GM18526 (cell line): ENCODE measurements at regions not wholly inside any gene's neighbourhood (a gene's known extent, or its start where the extent isn't known, plus 50 kb on each side); places are given as distances from the start of the nearest gene placed in this dataset.

Experiments used
- POLR2A ChIP-seq: IDR thresholded peaks from 3 replicates; pipeline ENCODE4 v1.6.1; 2011; ENCODE audit not compliant: insufficient read length; ENCODE audit errors: extremely low read depth

DNA sequence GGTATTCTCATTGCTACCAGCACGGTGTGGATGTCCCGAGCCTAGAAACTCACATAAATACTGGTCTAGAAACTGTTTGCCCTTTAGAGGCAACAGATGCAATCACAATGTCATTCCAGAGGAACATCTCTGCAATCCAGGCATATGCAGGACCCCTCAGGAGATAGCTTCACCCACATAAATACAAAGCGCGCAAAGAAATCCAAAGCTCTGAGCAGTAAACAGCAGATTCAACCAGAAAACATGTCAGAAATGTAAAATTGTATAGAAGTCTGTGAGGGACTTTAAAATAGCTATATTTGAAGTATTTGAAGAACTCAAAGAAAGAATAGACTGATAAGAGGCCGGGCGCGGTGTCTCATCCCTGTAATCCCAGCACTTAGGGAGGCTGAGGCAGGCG lies 291.7 kb downstream of the FAM43A start:
- TF ChIP-seq POLR2A, result no peak

DNA sequence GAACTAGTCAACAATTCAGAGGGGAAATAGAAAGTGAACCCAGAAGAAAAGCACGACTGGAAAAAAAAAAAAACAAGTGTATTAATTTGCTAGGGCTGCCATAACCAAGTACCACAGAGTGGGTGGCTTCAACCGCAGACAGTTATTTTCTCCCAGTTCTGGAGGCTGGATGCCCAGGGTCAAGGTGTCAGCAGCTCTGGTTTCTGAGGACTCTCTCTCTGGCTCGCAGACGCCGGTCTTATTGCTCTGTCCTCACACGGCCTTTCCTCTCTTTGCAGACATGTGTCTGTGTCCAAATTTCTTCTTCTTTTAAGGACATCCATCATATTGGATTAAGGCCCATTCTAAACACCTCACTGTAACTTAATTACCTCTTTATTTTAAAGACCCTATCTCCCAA lies 291.8 kb downstream of the XXYLT1 start:
- no peak for TF ChIP-seq POLR2A

- TF ChIP-seq POLR2A, result no peak
These were observed 288.5 kb downstream of the XXYLT1 start for GRCh38 chr3:194982472-194982871.

- no peak for TF ChIP-seq POLR2A
These were observed 287.8 kb downstream of the XXYLT1 start for GRCh38 chr3:194983121-194983520.

- no peak for TF ChIP-seq POLR2A
These were observed 287.3 kb downstream of the XXYLT1 start for GRCh38 chr3:194983620-194984019.

DNA sequence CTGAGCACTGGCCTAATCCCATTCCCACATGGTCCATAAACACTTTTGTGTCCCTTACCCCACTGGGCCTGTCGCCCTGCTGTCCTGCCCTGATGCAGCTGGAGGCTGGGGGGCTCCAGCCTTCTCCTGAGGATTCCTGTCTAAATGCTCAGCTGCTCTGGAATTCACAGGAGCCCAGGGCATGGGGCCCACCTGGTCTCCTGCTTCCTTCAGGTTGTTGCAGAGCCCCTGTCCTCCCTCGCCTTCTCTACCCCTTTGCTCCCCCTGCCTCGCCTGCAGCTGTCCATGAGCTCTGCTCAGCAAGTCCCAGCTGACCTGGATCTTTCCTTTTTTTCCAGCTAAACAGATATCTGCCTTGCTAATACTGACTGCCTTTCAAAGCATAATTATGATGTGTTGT lies 286.9 kb downstream of the XXYLT1 start:
- no peak for TF ChIP-seq POLR2A

- no peak for TF ChIP-seq POLR2A
These were observed 286.3 kb downstream of the XXYLT1 start for GRCh38 chr3:194984622-194985021.

DNA sequence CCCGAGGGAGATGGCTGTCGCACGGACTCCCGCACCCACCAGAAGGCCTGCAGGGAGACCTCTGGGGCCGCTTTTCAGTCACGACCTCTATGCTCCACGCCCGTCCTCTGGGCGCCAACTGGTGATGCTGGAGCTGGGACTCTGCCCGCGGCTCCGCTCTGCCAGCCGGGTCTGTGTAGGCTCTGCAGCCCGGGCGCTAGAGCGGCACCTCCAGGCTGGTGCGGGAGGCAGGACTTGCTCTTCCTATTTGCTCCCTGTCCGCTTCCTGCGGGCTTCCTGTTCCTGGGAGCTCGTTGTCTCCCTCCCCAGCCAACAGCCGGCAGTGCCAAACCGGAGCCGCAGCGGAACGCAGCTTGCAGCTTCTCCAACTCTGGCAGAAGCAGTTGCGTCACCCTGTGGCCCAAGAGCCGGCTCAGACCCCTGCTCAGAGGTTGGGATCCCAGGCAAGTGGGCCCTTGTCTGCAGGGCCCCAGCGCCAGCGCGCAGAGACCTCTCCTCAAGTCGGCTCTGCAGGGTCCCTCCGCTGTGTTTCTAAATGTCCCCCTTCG lies 285.9 kb downstream of the XXYLT1 start:
- no peak for TF ChIP-seq POLR2A

DNA sequence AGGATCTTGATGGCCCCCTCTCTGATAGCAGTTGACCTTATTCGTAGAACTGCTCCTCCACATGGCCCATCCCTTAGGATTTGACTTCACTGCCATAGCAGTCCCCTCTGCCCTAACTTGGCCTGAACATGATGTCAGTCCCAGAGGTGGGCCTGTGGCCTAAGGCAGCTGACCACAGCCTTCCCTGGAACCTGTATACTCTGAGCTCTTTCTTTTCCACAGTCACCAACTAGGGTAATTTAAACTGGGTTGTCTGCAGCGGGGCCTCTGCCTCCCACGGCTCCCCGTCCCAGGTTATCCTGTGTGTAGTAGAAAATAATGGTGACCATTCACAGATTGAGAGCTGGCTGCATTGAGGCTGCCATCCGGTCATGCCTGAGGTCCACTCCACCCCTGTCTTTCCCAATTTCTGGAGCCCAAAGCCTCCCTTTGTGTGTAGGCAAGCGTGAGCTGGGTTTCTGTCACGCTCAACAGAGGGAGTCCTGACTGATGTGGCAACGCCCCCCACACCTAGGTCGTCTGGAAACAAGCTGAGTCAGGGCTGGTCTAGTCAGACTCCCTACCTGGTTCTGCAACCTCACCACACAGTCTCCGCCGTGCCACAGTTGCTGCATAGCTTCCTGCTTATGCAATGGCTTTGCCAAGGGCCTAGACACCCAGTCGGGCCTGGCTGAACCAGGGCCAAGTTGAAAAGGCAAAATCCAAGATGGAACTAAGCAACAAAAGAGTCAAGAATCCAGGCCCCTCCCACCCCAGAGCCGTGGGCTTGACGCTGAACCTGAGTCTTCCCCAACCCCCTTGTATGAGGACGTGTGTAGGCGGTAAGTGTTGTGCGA lies 284.5 kb downstream of the XXYLT1 start:
- TF ChIP-seq POLR2A, result no peak

DNA sequence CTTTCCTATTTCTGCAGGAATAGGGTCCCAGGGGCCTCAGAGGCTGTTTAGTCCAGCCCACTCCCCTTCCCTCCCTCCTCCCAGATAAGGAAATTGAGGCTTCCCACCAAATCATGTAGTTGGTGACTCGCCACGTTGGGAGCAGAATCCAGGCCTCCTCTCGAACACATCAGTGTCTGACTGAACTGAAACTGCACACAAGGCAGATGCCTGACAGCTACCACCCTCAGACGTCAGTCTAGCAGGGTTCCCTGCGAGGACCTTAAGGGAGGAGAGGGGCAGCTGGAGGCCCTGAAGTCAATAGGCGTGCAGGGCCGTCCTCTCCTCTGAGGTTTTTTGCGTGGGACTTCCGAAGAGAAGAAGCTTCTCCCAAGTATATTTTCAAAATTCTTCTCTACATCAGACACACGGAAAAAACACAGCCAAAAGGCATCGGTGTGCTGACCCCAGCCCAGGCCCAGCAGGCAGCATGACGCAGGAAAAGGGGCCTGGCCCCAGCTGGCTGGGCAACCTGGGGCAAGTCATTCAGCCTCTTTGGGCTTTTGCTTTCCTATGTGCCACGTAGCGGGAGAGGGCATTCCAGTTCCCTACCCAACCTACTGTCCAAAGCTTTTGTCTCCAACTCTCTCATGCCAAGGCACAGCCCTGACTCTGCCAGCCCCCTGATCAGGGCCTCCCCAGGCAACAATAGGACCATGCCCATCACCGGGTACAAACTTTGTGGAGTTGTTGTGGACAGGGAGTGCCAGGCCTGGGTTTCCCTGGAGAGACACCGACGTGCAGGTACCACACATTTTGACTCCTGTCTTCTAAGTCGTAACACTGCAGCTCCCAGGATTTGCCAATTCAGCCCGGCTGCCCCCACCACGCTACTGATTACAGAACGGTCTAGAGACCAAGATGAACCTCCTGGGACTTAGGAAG lies 283.1 kb downstream of the XXYLT1 start:
- no peak for TF ChIP-seq POLR2A

GRCh38 chr3:194988495-194989165 lies 282.3 kb downstream of the XXYLT1 start:
- TF ChIP-seq POLR2A, result no peak

GRCh38 chr3:194989241-194989640 lies 281.7 kb downstream of the XXYLT1 start:
- TF ChIP-seq POLR2A, result no peak

GRCh38 chr3:194990454-194991337 lies 280.3 kb downstream of the XXYLT1 start:
- TF ChIP-seq POLR2A, result no peak

DNA sequence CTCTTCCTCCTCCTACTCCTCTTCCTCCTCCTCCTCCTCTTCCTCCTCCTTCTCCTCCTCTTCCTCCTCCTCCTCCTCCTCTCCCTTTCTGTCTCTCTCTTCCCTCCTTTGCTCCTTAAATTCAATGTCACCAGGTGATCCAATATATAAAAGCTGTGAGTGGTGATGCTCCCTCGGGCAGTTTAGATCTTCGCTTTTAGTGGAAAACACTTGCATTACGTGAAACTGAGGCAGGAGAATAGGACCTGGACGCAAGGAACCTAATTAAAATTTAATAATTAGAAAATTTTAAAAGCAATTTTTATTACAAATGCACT lies 279.7 kb downstream of the XXYLT1 start:
- no peak for TF ChIP-seq POLR2A
